ENCODE measurements at regions not wholly inside any gene's neighbourhood (a gene's known extent, or its start where the extent isn't known, plus 50 kb on each side); places are given as distances from the start of the nearest gene placed in this dataset.
"Not testable (repeated sequence)": the region's sequence is repeated elsewhere in the genome, so short reads cannot be mapped to it uniquely, and the experiment has no call there.

DNA sequence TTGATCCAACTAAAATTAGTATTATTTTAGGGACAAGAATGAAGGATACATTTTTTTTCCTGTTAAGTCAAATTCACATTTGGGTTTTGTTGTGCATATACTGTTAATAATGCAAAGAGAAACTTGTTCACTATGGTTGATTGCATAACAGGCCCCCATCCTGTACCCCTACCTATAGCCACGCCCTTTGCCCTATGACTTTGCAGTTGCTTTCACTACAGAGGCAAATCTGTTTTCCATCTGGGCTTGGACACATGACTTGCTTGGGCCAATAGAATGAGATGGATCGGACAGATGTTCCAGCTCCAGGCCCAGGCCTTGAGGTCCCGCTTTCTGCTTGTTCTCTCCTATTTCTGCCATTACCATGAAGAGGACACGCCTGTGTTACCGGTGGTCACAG is 278.5 kb upstream of the HNRNPA3 start:
- Histone ChIP-seq H3K4me3 (ENCODE audit: control insufficient read depth in 1 of 7, extremely low read depth in 1 of 7, insufficient read depth in 4 of 7, low read depth in 2 of 7, low read length in 6 of 7) (no peak overlapping the region), H3K27ac (ENCODE audit: insufficient read depth in 1 of 2, low read depth in 1 of 2, low read length in 2 of 2, poor library complexity in 1 of 2, severe bottlenecking in 2 of 2) (no peak overlapping the region), H3K4me1 (ENCODE audit: control extremely low read depth in 1 of 4, control insufficient read depth in 4 of 4, insufficient read depth in 4 of 4, low read length in 3 of 4) (peaks cover 0 to 16% (median 6%) of the 10 kb centered on the region in 4 experiments), H3K27me3 (replicated peaks in 2 of 5; ENCODE audit: control insufficient read depth in 4 of 5, insufficient read depth in 5 of 5, low read length in 4 of 5) (no peaks in the 10 kb centered on the region), H3K36me3 (ENCODE audit: control insufficient read depth in 4 of 4, insufficient read depth in 4 of 4, low read length in 3 of 4) (no peaks in the 10 kb centered on the region), H3K9me3 (ENCODE audit: control extremely low read depth in 1 of 5, control insufficient read depth in 4 of 5, insufficient read depth in 2 of 5, low read depth in 1 of 5, low read length in 4 of 5) (no peaks in the 10 kb centered on the region)
- peak in 2 of 3 donors; percentile 15 for DNase-seq
- POLR2A ChIA-PET = no interaction called here
- 98% methylated on average over 5 of the region's 5 CpGs for WGBS (ENCODE audit: insufficient coverage)
- CTCF ChIA-PET = no interaction called here

DNA sequence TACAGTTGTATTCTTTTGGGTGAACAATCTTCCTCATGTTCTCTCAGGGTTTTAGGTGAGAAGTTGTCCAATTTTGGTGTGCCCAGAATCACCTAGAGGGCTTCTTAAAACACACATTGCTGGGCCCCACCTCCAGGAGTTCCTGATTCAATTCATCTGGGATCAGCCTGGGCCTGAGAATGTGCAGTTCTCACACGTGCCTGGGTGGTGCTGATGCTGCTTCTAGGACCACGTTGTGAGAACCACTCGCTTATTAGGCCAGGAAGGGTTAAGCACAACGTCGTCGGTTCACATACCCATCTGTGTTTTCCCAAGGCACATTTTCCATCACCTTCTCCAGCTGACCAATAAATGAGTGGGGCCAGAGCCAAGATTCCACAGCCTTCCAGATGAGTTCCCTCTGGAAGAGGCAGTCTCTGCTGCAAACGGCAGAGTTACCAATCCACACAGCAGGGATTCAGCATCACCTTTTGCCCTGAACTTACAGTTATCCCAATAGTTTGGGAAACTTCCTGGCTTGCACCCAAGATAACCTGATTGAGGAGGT is 277.7 kb upstream of the HNRNPA3 start:
- 98% methylated on average over 7 of the region's 7 CpGs for WGBS (ENCODE audit: insufficient coverage)

DNA sequence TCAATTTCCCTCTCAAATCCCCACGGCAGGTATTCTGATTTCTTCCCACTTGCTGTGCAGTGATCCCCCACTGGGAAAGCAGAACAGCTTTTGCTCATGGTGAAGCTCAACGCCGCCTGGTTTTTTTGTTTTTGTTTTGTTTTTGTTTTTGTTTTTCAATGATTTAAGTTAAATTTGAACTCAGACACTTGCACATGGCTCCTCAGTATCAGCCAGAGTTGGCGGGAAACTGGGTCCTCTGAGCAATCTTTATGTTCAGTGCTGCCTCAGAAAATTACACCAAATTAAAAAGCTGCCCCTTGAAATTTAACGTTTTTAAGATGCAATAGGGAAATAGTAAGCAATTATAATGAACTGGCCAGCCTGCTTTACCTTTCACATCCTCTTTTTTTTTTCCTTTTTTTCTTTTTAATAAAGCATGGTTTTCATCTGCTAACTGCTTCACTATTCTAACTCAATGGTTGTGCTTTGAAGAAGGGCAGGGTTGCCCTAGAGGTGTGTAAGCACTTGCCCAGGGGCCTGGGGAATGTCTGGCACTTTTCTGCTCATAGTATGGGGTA is 277.0 kb upstream of the HNRNPA3 start:
- POLR2A ChIA-PET = no interaction called here
- Histone ChIP-seq H3K27ac (ENCODE audit: insufficient read depth in 1 of 2, low read depth in 1 of 2, low read length in 2 of 2, poor library complexity in 1 of 2, severe bottlenecking in 2 of 2) (no peak overlapping the region), H3K27me3 (replicated peaks in 2 of 5; ENCODE audit: control insufficient read depth in 4 of 5, insufficient read depth in 5 of 5, low read length in 4 of 5) (no peaks in the 10 kb centered on the region), H3K9me3 (ENCODE audit: control extremely low read depth in 1 of 5, control insufficient read depth in 4 of 5, insufficient read depth in 2 of 5, low read depth in 1 of 5, low read length in 4 of 5) (no peaks in the 10 kb centered on the region), H3K4me3 (ENCODE audit: control insufficient read depth in 1 of 7, extremely low read depth in 1 of 7, insufficient read depth in 4 of 7, low read depth in 2 of 7, low read length in 6 of 7) (no peak overlapping the region), H3K4me1 (ENCODE audit: control extremely low read depth in 1 of 4, control insufficient read depth in 4 of 4, insufficient read depth in 4 of 4, low read length in 3 of 4) (peaks cover 0 to 16% (median 6%) of the 10 kb centered on the region in 4 experiments), H3K36me3 (ENCODE audit: control insufficient read depth in 4 of 4, insufficient read depth in 4 of 4, low read length in 3 of 4) (no peaks in the 10 kb centered on the region)
- peak in 1 of 3 donors; percentile 3 for DNase-seq
- CTCF ChIA-PET = no interaction called here
- WGBS (ENCODE audit: insufficient coverage) = 100% methylated on average over 1 of the region's 5 CpGs

More for the DNA sequence above, 277.7 kb upstream of the HNRNPA3 start:
- Histone ChIP-seq H3K27me3 (replicated peaks in 2 of 5; ENCODE audit: control insufficient read depth in 4 of 5, insufficient read depth in 5 of 5, low read length in 4 of 5) (no peaks in the 10 kb centered on the region), H3K27ac (ENCODE audit: insufficient read depth in 1 of 2, low read depth in 1 of 2, low read length in 2 of 2, poor library complexity in 1 of 2, severe bottlenecking in 2 of 2) (no peak overlapping the region), H3K4me1 (ENCODE audit: control extremely low read depth in 1 of 4, control insufficient read depth in 4 of 4, insufficient read depth in 4 of 4, low read length in 3 of 4) (peaks cover 0 to 16% (median 6%) of the 10 kb centered on the region in 4 experiments), H3K4me3 (ENCODE audit: control insufficient read depth in 1 of 7, extremely low read depth in 1 of 7, insufficient read depth in 4 of 7, low read depth in 2 of 7, low read length in 6 of 7) (no peak overlapping the region), H3K36me3 (ENCODE audit: control insufficient read depth in 4 of 4, insufficient read depth in 4 of 4, low read length in 3 of 4) (no peaks in the 10 kb centered on the region), H3K9me3 (ENCODE audit: control extremely low read depth in 1 of 5, control insufficient read depth in 4 of 5, insufficient read depth in 2 of 5, low read depth in 1 of 5, low read length in 4 of 5) (no peaks in the 10 kb centered on the region)
- no peak for DNase-seq
- ChIA-PET POLR2A (no interaction called here), CTCF (no interaction called here)

DNA sequence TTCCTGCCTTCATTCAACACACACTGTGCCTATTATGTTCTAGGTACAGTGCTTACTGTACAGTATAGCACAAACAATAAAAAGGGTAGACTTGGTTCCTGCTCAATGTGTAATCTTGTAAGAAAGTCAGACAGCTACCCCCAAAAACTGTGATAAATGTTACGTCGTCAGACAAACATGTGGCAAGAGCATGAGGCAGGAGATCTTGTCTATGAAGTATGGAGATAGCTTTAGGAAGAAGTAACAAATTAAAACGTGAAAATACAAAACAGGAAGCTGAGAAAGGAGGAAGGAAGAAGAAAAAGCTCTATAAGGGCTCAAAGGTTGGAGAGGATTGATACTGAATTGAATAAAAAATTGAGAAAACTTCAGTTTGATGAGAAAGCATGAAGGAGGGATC is 276.2 kb upstream of the HNRNPA3 start:
- no peak overlapping the region for H3K27ac ChIP-seq (ENCODE audit: insufficient read depth in 1 of 2, low read depth in 1 of 2, low read length in 2 of 2, poor library complexity in 1 of 2, severe bottlenecking in 2 of 2)
- no peak overlapping the region for H3K4me3 ChIP-seq (ENCODE audit: control insufficient read depth in 1 of 7, extremely low read depth in 1 of 7, insufficient read depth in 4 of 7, low read depth in 2 of 7, low read length in 6 of 7)
- DNase-seq = peak in 2 of 3 donors; percentile 24 to 39
- peaks cover 0 to 16% (median 6%) of the 10 kb centered on the region in 4 experiments for H3K4me1 ChIP-seq (ENCODE audit: control extremely low read depth in 1 of 4, control insufficient read depth in 4 of 4, insufficient read depth in 4 of 4, low read length in 3 of 4)
- H3K9me3 ChIP-seq (ENCODE audit: control extremely low read depth in 1 of 5, control insufficient read depth in 4 of 5, insufficient read depth in 2 of 5, low read depth in 1 of 5, low read length in 4 of 5) = no peaks in the 10 kb centered on the region
- H3K36me3 ChIP-seq (ENCODE audit: control insufficient read depth in 4 of 4, insufficient read depth in 4 of 4, low read length in 3 of 4) = no peaks in the 10 kb centered on the region
- ChIA-PET POLR2A (no interaction called here), CTCF (no interaction called here)
- WGBS (ENCODE audit: insufficient coverage) = 19% methylated on average over 3 of the region's 3 CpGs
- H3K27me3 ChIP-seq (replicated peaks in 2 of 5; ENCODE audit: control insufficient read depth in 4 of 5, insufficient read depth in 5 of 5, low read length in 4 of 5) = no peaks in the 10 kb centered on the region

DNA sequence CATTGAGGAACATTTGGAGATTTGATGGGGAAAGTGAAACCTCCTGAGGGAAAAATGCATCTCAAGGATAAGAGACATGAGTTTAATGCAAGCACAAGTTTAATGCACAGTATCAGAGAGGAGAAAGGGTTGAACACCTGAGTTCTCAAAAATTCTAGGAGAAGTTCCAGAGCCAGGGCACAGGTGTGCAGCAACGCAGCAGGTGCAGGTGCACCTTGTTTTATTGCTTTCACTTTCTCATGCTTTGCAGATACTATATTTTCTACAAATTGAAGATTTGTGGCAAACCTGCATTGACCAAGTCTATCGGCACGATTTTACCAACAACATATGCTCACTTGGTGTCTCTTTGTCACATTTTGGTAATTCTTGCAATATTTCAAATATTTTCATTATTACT is 267.6 kb upstream of the HNRNPA3 start:
- Histone ChIP-seq H3K27me3 (replicated peaks in 2 of 5; ENCODE audit: control insufficient read depth in 4 of 5, insufficient read depth in 5 of 5, low read length in 4 of 5) (no peaks in the 10 kb centered on the region), H3K4me1 (ENCODE audit: control extremely low read depth in 1 of 4, control insufficient read depth in 4 of 4, insufficient read depth in 4 of 4, low read length in 3 of 4) (no peaks in the 10 kb centered on the region), H3K4me3 (ENCODE audit: control insufficient read depth in 1 of 7, extremely low read depth in 1 of 7, insufficient read depth in 4 of 7, low read depth in 2 of 7, low read length in 6 of 7) (no peak overlapping the region), H3K27ac (ENCODE audit: insufficient read depth in 1 of 2, low read depth in 1 of 2, low read length in 2 of 2, poor library complexity in 1 of 2, severe bottlenecking in 2 of 2) (no peak overlapping the region), H3K36me3 (ENCODE audit: control insufficient read depth in 4 of 4, insufficient read depth in 4 of 4, low read length in 3 of 4) (no peaks in the 10 kb centered on the region), H3K9me3 (ENCODE audit: control extremely low read depth in 1 of 5, control insufficient read depth in 4 of 5, insufficient read depth in 2 of 5, low read depth in 1 of 5, low read length in 4 of 5) (peaks cover 0 to 7% (median 0%) of the 10 kb centered on the region in 5 experiments)
- POLR2A ChIA-PET = interaction anchor here (0.6 kb wide), 1 partner anchor 87 kb away, joined by 3 read pairs; no protein-coding TSS in a partner anchor
- CTCF ChIA-PET = no interaction called here
- WGBS (ENCODE audit: insufficient coverage) = 100% methylated on average over 3 of the region's 3 CpGs
- DNase-seq = no peak

DNA sequence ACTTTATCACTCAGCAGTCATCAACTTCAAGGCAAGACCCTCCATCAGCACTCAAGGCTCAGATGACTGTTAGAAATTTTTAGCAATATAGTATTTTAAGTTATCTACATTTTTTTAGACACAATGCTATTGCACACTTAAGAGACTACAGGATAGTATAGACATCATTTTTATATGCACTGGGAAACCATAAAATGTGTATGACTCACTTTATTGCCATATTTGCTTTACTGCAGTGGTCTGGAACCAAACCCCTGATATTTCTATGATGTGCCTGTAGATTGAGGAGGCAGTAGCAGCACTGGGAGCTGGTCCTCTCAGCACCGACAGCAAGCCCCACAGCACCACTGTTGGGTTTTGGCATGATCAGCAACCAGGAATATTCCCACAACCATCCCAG is 264.8 kb upstream of the HNRNPA3 start:
- CTCF ChIA-PET = no interaction called here
- H3K9me3 ChIP-seq (ENCODE audit: control extremely low read depth in 1 of 5, control insufficient read depth in 4 of 5, insufficient read depth in 2 of 5, low read depth in 1 of 5, low read length in 4 of 5) = peaks cover 0 to 14% (median 0%) of the 10 kb centered on the region in 5 experiments
- WGBS (ENCODE audit: insufficient coverage) = 100% methylated on average over 1 of the region's 1 CpG

DNA sequence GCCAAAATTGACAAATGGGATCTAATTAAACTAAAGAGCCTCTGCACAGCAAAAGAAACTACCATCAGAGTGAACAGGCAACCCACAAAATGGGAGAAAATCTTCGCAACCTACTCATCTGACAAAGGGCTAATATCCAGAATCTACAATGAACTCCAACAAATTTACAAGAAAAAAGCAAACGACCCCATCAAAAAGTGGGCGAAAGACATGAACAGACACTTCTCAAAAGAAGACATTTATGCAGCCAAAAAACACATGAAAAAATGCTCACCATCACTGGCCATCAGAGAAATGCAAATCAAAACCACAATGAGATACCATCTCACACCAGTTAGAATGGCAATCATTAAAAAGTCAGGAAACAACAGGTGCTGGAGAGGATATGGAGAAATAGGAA is 261.4 kb upstream of the HNRNPA3 start:
- WGBS (ENCODE audit: insufficient coverage) = no CpG with 5 or more reads among the region's 3 CpGs
- H3K4me3 ChIP-seq (ENCODE audit: control insufficient read depth in 1 of 7, extremely low read depth in 1 of 7, insufficient read depth in 4 of 7, low read depth in 2 of 7, low read length in 6 of 7); H3K36me3 ChIP-seq (ENCODE audit: control insufficient read depth in 4 of 4, insufficient read depth in 4 of 4, low read length in 3 of 4); POLR2A ChIA-PET; CTCF ChIA-PET; H3K4me1 ChIP-seq (ENCODE audit: control extremely low read depth in 1 of 4, control insufficient read depth in 4 of 4, insufficient read depth in 4 of 4, low read length in 3 of 4); DNase-seq; H3K27me3 ChIP-seq (replicated peaks in 2 of 5; ENCODE audit: control insufficient read depth in 4 of 5, insufficient read depth in 5 of 5, low read length in 4 of 5); H3K27ac ChIP-seq (ENCODE audit: insufficient read depth in 1 of 2, low read depth in 1 of 2, low read length in 2 of 2, poor library complexity in 1 of 2, severe bottlenecking in 2 of 2): not testable (repeated sequence)
- peaks cover 0 to 14% (median 0%) of the 10 kb centered on the region in 5 experiments for H3K9me3 ChIP-seq (ENCODE audit: control extremely low read depth in 1 of 5, control insufficient read depth in 4 of 5, insufficient read depth in 2 of 5, low read depth in 1 of 5, low read length in 4 of 5)

More for the DNA sequence above, 264.8 kb upstream of the HNRNPA3 start:
- DNase-seq = no peak
- Histone ChIP-seq H3K36me3 (ENCODE audit: control insufficient read depth in 4 of 4, insufficient read depth in 4 of 4, low read length in 3 of 4) (no peaks in the 10 kb centered on the region), H3K27ac (ENCODE audit: insufficient read depth in 1 of 2, low read depth in 1 of 2, low read length in 2 of 2, poor library complexity in 1 of 2, severe bottlenecking in 2 of 2) (no peak overlapping the region), H3K27me3 (replicated peaks in 2 of 5; ENCODE audit: control insufficient read depth in 4 of 5, insufficient read depth in 5 of 5, low read length in 4 of 5) (no peaks in the 10 kb centered on the region), H3K4me3 (ENCODE audit: control insufficient read depth in 1 of 7, extremely low read depth in 1 of 7, insufficient read depth in 4 of 7, low read depth in 2 of 7, low read length in 6 of 7) (no peak overlapping the region), H3K4me1 (ENCODE audit: control extremely low read depth in 1 of 4, control insufficient read depth in 4 of 4, insufficient read depth in 4 of 4, low read length in 3 of 4) (no peaks in the 10 kb centered on the region)
- POLR2A ChIA-PET = no interaction called here
